Effector CD8-positive, alpha-beta T cell (primary cell): ENCODE measurements at regions not wholly inside any gene's neighbourhood (a gene's known extent, or its start where the extent isn't known, plus 50 kb on each side); places are given as distances from the start of the nearest gene placed in this dataset.
"Not testable (repeated sequence)": the region's sequence is repeated elsewhere in the genome, so short reads cannot be mapped to it uniquely, and the experiment has no call there.

Experiments
- DNase-seq: peaks from one replicate; lab custom pipeline; 2025; lab: John Stamatoyannopoulos, UW

DNA sequence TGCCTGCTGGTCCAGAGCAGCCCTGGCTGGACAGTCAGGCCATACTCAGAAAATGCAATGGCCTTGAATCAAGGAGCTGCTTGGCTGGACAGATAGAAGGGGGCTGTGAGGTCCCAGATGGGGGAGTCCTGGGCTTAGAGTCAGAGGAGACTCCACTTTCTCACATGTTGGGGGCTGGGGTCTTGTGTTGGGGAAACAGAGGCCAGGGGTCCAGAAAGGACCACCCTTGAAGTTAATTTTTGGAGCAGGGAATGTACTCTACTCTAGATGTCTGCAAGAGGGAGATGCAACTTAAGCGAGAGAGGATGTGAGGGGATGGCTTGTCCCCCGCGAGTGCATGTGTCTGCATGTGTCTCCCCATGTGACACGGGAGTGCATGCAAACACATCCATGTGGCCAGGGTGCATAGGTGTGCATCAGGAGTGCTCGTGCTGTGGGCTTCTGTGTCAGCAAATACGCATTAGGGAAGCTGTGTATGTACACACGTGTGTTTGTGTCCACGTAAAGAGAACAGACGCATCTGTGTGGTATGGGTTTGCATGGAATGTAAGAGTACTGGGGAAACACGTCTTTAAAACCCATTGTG is 303.2 kb downstream of the MYCN start:
- no peak for DNase-seq

DNA sequence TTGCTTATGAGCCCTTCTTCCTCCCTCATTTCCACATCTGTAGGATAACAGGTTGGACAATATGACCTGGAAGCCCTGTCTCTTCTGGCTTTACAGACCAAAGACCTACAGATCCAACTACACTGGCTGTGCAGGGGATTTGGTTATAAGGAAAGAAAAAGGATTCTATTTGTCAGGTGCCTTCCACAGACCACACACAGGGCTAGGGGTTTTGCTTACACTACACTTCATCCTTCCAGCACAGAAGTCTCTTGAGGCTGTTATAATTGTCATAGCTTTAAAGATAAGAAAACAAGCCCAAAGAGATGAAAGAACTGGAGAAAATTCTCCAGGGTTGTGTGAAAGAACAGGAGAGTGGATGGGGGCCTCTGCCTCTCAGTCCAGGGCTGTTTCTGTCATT is 302.6 kb downstream of the MYCN start:
- DNase-seq = no peak

DNA sequence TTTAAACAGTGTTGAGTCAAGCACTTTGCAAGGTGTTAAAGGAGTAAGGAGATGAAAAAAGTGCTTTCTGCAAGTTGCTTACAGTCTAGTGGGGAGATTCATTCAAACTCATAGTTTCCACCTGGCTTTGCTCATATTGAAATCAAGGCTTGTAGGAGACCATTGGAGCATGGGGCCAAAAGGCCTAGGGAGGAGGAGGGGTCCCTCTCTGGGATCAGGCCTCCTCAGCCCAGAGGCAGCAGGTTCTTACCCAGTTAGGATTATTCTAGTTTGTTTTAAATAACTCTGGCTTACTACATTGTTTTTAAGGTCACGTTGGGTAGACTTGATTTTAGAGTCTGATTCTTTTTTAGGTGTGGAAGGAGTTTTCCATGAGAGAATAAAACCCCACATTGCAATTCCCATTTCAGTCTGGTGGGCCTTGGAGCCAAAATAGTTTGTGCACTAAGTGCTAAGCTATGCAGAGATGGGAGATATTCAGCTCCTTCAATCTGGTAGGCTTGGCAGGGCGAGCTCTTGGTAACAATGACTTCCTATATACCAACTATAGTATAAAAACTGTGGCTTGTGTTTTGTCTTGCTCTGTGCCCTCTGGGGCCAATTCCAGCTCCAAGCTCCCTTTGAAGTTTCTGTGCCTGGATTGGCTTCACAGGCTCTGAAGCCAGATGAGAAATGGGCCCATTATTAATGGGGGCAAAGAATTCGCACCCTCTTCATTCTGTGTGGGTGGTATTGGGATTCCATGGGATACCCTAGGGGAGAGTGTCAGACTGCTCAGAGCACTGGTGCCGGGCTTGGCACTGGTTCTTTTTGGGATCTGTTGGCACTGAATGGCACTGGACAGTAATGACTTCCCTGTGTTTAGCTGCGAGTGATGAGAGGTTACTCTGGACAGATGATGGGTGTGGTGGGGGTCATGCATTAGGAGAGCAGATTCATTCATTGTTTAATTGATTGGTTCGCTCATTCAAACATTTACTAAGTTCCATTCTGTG is 301.1 kb downstream of the MYCN start:
- DNase-seq = no peak

DNA sequence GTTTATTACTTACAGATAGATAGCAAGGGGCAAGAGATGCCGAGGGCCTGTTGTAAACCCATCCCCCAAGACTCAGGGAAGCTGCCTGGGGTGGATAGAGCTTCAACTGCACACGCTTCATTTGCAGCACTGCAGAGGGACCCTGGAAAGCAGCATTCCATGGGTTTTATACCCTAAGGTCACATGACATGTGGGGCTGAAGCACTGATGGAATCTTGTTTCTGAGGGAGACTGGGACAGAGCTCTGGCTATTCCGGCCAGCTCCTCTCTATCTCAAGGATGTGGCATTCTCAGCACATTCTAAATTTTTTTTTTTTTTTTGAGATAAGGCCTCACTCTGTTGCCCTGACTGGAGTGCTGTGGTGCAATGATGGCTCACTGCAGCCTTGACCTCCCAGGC is 300.1 kb downstream of the MYCN start:
- DNase-seq = no peak

DNA sequence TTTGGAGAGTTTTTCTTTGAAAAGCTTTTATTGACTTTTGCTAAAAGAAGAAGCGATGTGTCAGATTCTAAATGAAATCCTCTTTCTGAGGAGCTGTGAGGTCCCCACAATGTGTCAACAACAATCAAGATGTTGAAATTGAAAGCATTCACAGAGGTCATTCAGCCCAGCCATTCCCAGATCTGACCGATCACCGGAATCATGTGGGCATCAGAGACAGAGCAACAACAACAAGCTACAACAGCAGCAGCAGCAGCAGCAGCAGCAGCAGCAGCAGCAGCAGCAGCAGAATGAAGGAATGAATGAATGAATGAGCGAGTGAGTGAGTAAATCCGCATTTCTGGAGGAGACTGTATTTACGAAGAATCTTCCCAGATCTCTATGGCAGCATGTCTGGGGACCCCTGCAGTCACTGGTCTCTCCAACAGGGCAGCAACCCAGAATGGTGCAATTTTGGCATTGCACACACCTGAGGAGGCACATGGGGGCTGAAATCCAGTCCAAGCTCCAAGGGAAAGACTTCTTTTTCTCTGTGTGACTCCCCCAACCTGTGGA is 299.0 kb downstream of the MYCN start:
- DNase-seq = no peak

DNA sequence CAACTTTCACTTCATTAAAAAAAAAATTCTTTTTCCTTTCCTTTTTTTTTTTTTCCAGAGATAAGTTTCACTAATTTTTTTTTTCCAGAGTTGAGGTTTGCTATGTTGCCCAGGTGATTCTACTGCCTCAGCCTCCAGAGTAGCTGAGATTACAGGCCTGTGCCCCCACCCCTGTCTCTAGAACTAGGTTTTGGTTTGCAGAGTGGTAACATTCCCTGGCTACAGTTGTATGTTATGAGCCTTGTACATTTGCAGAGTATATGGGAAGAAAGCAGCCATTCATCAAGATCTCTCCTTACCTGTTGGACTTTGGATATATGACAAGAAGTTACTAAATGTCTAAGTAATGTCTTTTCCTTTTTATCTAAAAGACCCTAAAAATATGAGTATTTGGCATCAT is 298.4 kb downstream of the MYCN start:
- no peak for DNase-seq

DNA sequence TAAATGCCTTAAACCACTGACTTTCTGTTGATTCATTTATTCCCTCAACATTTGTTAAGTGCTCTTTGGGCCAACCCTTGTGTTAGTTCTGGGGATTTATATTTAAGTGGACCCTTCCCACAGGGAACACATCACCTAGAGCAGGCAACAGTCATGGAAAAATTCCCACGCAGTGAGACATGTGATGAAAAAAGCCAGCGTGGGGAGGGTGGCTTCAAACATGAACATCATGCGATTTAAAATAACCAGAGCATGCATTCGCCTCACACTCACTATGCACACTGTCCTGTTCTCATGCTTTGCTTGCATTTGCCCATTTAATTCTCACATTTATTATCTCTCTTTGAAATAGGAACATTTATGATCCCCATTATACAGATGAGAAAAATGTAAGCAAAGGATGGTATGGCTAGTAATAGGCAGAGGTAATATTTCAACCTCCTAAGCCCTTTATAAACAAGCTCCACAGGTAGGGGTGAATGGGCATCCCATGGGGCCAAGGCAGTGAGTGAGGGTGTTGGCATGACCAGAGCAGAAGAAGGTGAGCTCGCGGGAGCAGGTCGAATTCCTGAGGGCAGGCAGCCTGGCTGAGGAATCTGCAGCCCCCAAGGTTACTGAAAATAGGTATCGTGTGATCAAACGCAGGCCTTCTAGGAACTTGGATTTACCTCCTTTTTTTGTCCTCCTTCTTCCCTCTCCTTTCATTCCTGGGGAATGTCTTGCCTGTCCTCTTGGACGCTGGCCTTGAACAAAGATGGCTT is 297.8 kb downstream of the MYCN start:
- DNase-seq = no peak

DNA sequence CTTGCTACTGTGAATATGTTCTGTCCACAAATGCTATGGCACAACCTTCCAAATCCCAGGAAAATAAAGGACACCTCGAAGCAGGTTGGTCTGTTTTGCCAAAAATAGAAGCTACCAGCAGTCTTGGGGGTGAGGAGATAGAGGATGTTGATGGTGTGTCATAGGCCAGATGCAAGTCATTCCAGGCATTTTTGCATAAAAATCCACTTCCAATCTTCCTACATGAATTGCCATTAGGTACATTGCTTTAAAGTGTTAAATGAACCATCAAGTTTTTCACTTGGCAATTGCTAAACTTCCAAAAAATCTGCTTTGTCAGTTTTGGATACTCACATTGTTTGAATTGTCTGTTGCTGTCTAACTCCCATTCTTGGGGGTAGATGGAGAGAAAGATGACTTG is 295.4 kb downstream of the MYCN start:
- no peak for DNase-seq

DNA sequence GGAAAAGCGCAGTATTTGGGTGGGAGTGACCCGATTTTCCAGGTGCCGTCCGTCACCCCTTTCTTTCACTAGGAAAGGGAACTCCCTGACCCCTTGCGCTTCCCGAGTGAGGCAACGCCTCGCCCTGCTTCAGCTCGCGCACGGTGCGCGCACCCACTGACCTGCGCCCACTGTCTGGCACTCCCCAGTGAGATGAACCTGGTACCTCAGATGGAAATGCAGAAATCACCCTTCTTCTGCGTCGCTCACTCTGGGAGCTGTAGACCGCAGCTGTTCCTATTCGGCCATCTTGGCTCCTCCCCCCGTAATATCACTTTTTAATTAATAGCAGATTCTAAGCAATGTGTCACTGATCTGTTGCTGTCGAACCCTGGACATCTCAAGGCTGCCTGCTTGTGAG is 294.9 kb downstream of the MYCN start:
- DNase-seq = not testable (repeated sequence)

DNA sequence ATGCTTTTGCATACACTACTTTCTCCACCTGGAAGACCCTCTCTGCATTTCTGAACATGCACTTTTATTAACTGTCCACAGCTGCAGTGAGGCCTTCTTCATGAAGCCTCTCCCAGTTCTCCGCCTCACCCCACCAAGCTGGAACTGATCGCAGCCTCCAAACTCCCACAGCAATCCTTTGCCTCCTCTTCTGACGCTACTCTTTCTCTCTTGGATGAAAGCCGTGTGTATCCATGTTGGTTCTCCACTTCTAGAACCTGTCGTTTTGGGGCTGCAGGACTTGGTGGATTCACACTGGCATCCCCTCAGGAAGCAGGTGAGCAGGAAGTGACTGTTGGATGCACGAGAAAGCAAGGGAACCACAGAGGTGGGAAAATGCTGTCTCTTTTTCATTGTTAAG is 288.6 kb downstream of the MYCN start:
- DNase-seq = no peak

DNA sequence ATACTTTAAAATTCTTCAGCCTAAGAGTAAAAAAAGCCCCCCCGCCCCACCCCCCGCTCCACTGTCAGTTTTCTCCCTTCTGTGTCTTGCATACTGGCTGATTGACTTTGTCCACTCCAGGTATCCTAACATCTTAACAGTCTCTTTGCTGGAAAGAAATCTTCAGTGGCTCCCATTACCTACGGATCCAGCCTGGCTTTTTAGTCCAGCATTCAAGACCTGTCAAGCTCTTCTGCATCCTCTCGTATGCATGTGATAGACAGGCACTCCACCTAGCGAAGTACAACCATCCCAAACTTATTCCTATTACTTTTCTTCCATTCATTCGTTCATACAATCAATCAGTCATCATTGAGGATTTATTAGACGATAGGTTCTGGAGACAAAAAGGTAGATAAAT is 288.1 kb downstream of the MYCN start:
- no peak for DNase-seq

DNA sequence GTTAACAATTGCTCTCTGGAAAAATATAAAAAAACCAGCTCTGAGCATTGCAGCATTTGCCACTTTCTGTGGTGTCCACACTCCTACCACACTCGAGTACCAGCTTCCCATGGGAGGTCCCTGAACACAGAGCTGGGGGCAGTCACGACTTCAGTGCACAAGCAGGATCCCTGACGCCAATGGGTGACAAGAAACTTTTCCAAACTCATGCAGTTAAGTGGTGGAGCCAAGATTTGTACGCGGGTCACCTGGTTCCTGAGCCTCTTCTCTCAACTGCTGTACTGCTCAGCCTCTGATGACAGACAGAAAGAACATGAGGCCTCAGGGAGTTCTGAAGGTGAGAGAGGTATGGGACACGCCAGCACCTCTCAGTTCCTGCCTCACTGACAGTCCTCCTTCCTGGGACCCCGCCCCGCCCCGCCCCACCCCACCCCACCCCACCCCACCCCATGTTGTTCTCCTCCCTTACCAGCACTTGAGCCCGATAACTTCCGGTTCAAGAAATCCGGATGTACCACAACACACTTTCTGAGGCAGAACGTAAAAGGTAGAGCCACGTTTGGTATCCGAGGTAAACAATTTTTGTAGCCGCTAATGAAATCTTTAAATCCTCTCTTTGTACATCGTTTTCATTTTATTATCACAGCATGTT is 287.6 kb downstream of the MYCN start:
- no peak for DNase-seq

DNA sequence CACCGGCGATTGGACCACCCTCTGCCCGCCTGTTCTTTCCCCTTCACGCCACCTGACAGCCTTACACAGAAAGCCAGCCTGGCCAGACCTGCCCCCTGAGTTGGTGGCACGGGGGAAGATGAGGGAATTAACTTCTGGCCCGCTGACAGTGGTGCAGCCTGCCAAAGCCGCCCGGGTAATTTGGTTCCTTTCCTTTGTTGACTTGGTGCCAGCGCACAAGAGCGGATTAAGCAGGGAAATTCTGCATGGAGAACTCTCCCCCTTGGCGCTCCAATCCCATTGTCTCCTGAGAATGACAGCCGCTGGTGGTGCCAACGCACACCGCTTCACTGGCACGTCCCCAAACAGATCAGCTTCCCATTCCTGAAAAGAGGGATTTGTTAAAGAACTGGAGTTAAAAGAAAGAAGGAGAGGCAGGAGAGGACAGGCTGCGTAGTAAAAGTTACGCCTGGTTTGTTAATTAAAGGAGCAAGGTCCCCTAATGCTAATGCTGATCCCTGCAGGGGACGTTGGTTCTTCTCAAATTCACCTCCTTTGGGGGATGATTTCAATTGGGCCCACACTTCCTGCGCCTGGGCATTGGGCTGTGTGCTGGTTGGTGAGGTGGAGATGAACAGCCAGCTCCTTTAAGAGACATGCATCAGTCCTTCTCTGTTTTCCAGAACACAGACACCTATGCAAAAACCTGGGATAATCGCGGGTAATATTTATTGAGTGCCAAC is 286.8 kb downstream of the MYCN start:
- DNase-seq = no peak

DNA sequence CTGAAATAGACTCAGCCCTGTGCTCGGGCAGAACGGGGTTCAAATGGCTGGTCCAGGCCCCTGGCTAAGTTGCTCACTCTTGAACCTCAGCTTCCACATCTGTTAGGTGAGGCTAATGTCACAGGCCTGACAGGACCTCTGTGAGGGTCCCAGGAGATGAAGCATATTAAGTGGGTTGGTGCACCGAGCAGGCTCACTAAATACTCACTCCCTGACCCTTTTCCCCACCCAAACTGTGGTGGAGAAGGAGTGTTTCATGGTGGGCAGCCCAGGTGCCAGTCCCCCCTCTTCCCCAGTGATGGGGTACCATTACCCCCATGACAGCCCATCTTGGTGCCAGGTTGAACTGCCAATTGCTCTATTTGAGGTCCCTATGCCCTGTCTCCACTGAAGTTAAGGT is 286.0 kb downstream of the MYCN start:
- DNase-seq = no peak

DNA sequence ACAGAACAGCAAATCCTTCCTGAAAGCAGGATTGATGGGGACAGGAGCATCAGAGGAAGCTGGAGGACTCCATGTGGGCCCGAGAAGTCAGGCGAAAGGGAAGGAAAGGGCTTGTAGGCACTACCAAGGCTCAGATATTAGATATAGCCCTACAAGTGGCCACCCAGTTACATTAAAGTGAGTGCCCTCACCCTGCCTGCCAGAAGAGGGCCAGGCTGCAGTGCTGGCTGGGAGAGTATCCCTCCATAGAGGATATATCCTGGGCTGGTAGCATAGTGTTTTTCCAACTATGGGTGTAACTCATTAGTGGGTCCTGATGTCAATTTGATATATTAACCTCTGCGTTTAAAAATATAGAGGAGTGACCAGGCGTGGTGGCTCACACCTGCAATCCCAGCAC is 285.2 kb downstream of the MYCN start:
- no peak for DNase-seq

DNA sequence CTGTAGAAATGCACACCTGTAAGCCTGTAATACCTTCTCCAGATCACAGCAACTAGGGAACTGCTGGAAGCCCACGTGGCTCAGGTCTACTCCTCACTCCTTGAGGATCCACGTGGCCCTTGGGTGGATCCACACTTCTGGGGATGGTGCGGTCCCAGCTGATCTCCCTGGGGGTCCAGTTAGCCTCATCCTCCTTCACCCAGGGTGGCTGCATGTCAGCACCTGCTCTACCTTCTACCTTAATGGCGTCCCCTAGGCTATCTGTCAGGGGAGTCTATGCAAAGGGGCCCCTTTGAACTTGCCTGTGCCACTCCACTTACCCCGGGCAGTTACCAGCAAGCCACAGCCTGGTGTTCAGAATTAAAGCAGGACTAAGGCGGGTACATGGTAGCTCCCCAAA is 284.7 kb downstream of the MYCN start:
- no peak for DNase-seq

DNA sequence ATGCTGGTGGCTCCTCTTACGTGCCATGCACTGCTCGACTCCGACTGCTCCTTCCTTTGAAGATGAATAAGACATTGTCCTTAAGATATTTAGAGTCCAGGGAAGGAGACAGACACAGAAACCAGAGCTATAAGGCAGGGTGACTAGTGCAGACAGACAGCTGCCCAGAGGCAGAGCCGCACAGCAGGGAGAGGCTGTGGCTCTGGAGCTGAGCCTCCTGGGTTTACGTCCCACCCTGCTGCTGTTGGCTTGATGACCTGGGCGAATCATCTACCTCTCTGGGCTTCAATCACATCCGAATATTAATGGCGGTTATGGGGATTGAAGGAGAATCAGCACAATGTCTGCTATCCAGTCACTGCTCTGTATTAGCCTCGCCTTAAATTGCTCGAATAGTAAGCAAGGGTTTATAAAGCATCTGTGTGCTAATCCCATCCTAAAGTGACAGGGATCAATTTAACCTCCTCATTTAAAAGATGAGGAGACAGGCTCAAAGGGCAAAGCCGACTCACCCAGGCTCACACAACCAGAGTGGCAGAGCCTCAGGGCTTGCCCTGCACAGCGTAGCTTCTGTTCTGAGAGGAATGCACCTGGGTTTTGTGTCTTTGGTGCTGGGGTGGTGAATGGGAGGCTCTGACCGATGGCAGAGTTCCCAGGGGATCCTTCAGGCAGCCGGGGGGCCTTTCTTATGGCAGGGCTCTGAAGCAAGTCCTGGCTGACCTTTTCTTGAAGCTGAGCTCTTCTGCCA is 284.1 kb downstream of the MYCN start:
- no peak for DNase-seq

DNA sequence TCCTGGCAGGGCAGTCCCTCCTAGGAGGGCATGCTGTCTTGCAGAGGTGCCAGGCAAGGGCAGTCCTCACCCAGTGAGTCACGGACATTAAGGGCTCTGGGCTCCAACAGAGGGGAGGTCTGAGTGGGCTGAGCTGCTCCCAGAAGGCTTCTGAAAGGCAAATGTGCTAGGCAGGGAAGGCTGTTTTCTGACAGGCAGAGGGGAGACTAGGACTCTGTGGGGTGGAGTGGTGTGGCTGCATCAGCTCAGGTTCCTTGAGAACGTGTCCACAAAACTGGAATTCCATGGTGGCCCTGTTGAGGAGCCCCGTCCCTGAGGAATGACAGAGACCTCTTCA is 283.5 kb downstream of the MYCN start:
- DNase-seq = no peak

DNA sequence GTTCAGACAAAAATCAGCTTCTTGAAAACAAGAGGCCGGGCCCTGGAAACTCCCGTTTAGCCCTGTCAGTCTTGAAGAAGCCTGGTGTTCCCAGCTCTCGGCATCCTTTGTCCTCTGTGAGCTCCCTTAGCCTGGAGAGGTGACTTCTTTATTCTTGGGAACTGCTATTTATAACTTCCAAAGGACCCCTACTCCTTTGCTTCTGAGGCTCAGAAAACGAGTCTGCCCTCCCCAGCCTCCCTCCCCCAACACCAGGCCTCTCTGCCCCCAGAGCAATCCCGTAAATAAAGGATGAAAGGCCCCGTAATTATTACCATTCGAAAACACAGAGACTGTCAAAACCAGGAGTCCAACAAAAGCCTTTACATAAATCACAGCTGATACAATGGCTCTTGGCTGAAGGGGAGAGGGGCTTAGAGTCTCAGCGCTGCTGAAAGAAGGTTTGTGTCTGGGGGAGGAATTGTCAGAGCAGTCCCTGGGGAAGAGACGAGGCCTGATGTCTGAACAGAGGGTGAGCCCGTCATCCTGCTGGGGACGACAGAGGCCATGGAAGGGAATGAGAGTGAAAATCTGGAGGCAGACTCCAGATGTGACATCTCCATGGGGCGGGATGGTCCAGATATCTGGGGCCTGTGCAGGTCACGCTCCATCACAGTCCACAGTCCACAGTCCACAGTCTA is 283.0 kb downstream of the MYCN start:
- DNase-seq = no peak

DNA sequence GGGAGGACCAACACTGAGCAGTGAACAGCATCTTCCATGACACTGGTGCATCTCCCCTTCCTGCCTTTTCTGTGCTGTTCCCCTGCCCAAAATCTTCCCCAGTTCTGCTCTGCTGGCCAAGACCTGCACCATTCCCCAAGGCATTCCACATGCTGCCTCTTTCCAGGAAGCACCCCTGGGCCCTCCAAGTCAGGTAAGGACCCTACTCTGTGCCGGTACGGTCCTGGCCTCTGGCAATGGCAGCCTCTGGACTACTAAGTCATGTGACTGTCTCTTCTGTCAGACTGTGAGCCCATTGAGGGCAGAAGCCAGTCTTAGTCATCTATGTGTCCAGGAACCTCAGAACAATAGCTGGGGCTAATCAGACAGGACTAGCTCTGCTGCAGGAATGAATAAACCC is 282.0 kb downstream of the MYCN start:
- no peak for DNase-seq
